Tibial nerve (tissue), 4 donors: ENCODE measurements at regions not wholly inside any gene's neighbourhood (a gene's known extent, or its start where the extent isn't known, plus 50 kb on each side); places are given as distances from the start of the nearest gene placed in this dataset.

Experiments
- DNase-seq, 2 donors: peaks; one replicate each; pipeline ENCODE4 v3.0.0-alpha.2; 2019; ENCODE audit warnings: low spot score in 2 of 2
- H3K27ac ChIP-seq, 4 donors: fragments of 200-600 bp; sonication (generic) in 3 of 4; one replicate each; pipeline ENCODE4 v1.5.1; 2017 to 2019; ENCODE audit warnings: mild to moderate bottlenecking in 1 of 4
- H3K27me3 ChIP-seq, 2 donors: fragments of 200-600 bp; sonication (generic) in 1 of 2; one replicate each; pipeline versions ENCODE4 v1.5.1 to v1.6.0; 2017 to 2019
- H3K36me3 ChIP-seq, 3 donors: fragments of 200-600 bp; sonication (generic); one replicate each; pipeline ENCODE4 v1.5.1; 2018 to 2019
- H3K4me1 ChIP-seq, 4 donors: fragments of 200-600 bp; sonication (generic) in 3 of 4; one replicate each; pipeline ENCODE4 v1.5.1; 2017 to 2019
- H3K4me3 ChIP-seq, 4 donors: fragments of 200-600 bp; sonication (generic) in 3 of 4; one replicate each; pipeline ENCODE4 v1.5.1; 2017 to 2019; ENCODE audit warnings: mild to moderate bottlenecking in 1 of 4, moderate library complexity in 1 of 4
- H3K9me3 ChIP-seq, 4 donors: fragments of 200-600 bp; sonication (generic) in 3 of 4; one replicate each; pipeline ENCODE4 v1.5.1; 2017 to 2019
- CTCF ChIP-seq, 5 experiments: fragments of 200-600 bp in 3 of 5; fragments of 450-650 bp in 2 of 5; sonication (generic) in 3 of 5; IDR thresholded peaks; one replicate each; pipeline ENCODE4 v1.5.1; 2016 to 2019; ENCODE audit warnings: antibody characterized with exemption in 5 of 5, mild to moderate bottlenecking in 3 of 5, moderate library complexity in 2 of 5
- EP300 ChIP-seq, 2 donors: sonication (generic); formaldehyde crosslinking; IDR thresholded peaks; one replicate each; pipeline ENCODE4 v1.6.1; 2017; ENCODE audit warnings: antibody characterized with exemption in 2 of 2, mild to moderate bottlenecking in 1 of 2
- POLR2A ChIP-seq, 2 donors: fragments of 450-650 bp; IDR thresholded peaks; one replicate each; pipeline ENCODE4 v1.6.1; 2017; ENCODE audit warnings: antibody characterized with exemption in 2 of 2, mild to moderate bottlenecking in 2 of 2, moderate library complexity in 2 of 2
- WGBS, 2 donors: methylation state at CpG; one replicate each; pipeline ENCODE4 v1.1.5; 2018; 5-methylcytosine and 5-hydroxymethylcytosine counted together

GRCh38 chr6:101208152-101208551 is 185.4 kb upstream of the GRIK2 start:
- no peaks in the 10 kb centered on the region for H3K27me3 ChIP-seq
- no peak for DNase-seq
- no peaks in the 10 kb centered on the region for H3K4me1 ChIP-seq
- 61 to 66% methylated on average over 4 of the region's 4 CpGs for WGBS, 2 donors
- H3K9me3 ChIP-seq = no peaks in the 10 kb centered on the region
- H3K27ac ChIP-seq = no peak overlapping the region
- H3K4me3 ChIP-seq = no peak overlapping the region
- no peaks in the 10 kb centered on the region for H3K36me3 ChIP-seq
- TF ChIP-seq EP300 (IDR thresholded peaks at IDR 0.05) (no peak), POLR2A (IDR thresholded peaks at IDR 0.05) (no peak), CTCF (IDR thresholded peaks at IDR 0.05) (no peak)

DNA sequence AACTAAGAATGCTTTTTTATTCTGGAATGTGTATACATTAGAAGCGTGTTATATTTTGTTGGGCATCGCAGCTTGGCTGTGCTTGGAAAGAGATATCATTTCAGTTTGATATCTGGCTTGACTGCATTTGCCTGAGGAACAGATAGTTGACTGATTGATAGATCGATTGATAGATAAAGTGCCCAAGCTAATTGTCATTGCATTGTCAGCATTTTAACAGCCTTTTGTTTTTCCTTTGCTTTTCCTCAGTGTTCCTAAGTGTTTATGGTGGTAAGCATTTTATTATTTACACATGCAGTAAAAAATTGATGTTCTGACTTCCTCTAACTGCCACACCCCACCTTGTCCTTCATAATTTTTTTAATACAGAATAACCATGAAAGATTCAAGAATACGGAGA is 180.9 kb upstream of the GRIK2 start:
- H3K27me3 ChIP-seq = no peaks in the 10 kb centered on the region
- no peaks in the 10 kb centered on the region for H3K4me1 ChIP-seq
- 86 to 91% methylated on average over 4 of the region's 4 CpGs for WGBS, 2 donors
- TF ChIP-seq CTCF (IDR thresholded peaks at IDR 0.05) (no peak), POLR2A (IDR thresholded peaks at IDR 0.05) (no peak), EP300 (IDR thresholded peaks at IDR 0.05) (no peak)
- no peaks in the 10 kb centered on the region for H3K9me3 ChIP-seq
- no peak overlapping the region for H3K4me3 ChIP-seq
- H3K36me3 ChIP-seq = no peaks in the 10 kb centered on the region
- H3K27ac ChIP-seq = no peak overlapping the region
- DNase-seq = no peak

GRCh38 chr6:101222007-101222406 is 171.5 kb upstream of the GRIK2 start:
- TF ChIP-seq POLR2A (IDR thresholded peaks at IDR 0.05) (no peak), CTCF (IDR thresholded peaks at IDR 0.05) (no peak), EP300 (IDR thresholded peaks at IDR 0.05) (no peak)
- no peak for DNase-seq

GRCh38 chr6:101224751-101225150 is 168.8 kb upstream of the GRIK2 start:
- Histone ChIP-seq H3K4me3 (no peak overlapping the region), H3K27me3 (no peaks in the 10 kb centered on the region), H3K36me3 (no peaks in the 10 kb centered on the region), H3K27ac (no peak overlapping the region), H3K4me1 (no peaks in the 10 kb centered on the region), H3K9me3 (peaks cover 0 to 18% (median 0%) of the 10 kb centered on the region in 4 donors)
- WGBS, 2 donors = 81 to 88% methylated on average over 6 of the region's 6 CpGs
- TF ChIP-seq EP300 (IDR thresholded peaks at IDR 0.05) (no peak), POLR2A (IDR thresholded peaks at IDR 0.05) (no peak), CTCF (IDR thresholded peaks at IDR 0.05) (no peak)
- no peak for DNase-seq

More at GRCh38 chr6:101222007-101222406, 171.5 kb upstream of the GRIK2 start:
- Histone ChIP-seq H3K4me3 (no peak overlapping the region), H3K9me3 (peaks cover 0 to 18% (median 0%) of the 10 kb centered on the region in 4 donors), H3K27ac (no peak overlapping the region), H3K4me1 (no peaks in the 10 kb centered on the region), H3K27me3 (no peaks in the 10 kb centered on the region), H3K36me3 (no peaks in the 10 kb centered on the region)

DNA sequence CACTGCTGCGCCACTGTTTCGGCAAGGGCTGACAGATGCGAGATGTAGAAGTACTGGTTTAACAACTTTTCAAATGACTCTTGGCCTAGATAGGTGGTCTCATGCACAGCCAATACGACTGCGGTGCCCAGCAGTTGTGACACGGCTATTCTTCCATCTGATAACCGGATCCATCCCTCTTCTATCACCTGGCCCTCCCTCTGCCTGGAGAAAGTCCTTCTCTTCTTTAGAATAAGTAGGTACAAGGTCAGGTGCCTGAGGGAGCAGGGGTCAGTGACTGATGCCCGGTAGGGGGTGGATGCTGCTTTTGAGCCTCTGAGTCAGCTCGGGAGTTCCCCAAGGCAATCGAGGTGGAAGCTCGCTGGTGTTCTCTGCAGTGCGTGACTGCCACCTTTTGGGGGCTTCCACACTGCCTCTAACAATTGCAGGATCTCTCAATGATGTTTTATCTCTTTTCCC is 166.8 kb upstream of the GRIK2 start:
- no peak for DNase-seq
- Histone ChIP-seq H3K27me3 (no peaks in the 10 kb centered on the region), H3K4me1 (no peaks in the 10 kb centered on the region), H3K27ac (no peak overlapping the region), H3K9me3 (peaks cover 0 to 18% (median 0%) of the 10 kb centered on the region in 4 donors), H3K4me3 (no peak overlapping the region), H3K36me3 (no peaks in the 10 kb centered on the region)
- no peak for TF ChIP-seq EP300 (IDR thresholded peaks at IDR 0.05)
- 66 to 67% methylated on average over 12 of the region's 12 CpGs for WGBS, 2 donors

- 98% methylated on average over 5 of the region's 5 CpGs for WGBS, 2 donors
- no peaks in the 10 kb centered on the region for H3K36me3 ChIP-seq
- no peak overlapping the region for H3K27ac ChIP-seq
- TF ChIP-seq EP300 (IDR thresholded peaks at IDR 0.05) (no peak), CTCF (IDR thresholded peaks at IDR 0.05) (no peak), POLR2A (IDR thresholded peaks at IDR 0.05) (no peak)
- H3K27me3 ChIP-seq = no peaks in the 10 kb centered on the region
- DNase-seq = no peak
- no peaks in the 10 kb centered on the region for H3K4me1 ChIP-seq
- peaks cover 0 to 2% (median 0%) of the 10 kb centered on the region in 4 donors for H3K9me3 ChIP-seq
- H3K4me3 ChIP-seq = no peak overlapping the region
Measured at GRCh38 chr6:101230866-101231265, 162.6 kb upstream of the GRIK2 start.
